Mucosa of descending colon (tissue), 3 donors: ENCODE measurements at regions not wholly inside any gene's neighbourhood (a gene's known extent, or its start where the extent isn't known, plus 50 kb on each side); places are given as distances from the start of the nearest gene placed in this dataset.

Experiments used
- ATAC-seq: fragments of 200-7000 bp; cut with Tn5 transposase; one replicate; pipeline ENCODE4 v1.9.1; 2020; ENCODE audit warnings: mild to moderate bottlenecking, moderate library complexity
- DNase-seq, 3 donors: peaks; one replicate each; pipeline ENCODE4 v3.0.0-alpha.2; 2020
- H3K36me3 ChIP-seq: fragments of 200-600 bp; one replicate; pipeline ENCODE4 v1.8.0; 2021; ENCODE audit warnings: low read depth, mild to moderate bottlenecking
- H3K4me1 ChIP-seq: fragments of 200-600 bp; one replicate; pipeline ENCODE4 v1.8.0; 2021; ENCODE audit warnings: low read depth, mild to moderate bottlenecking
- H3K4me3 ChIP-seq: fragments of 200-600 bp; one replicate; pipeline ENCODE4 v1.8.0; 2021; ENCODE audit warnings: mild to moderate bottlenecking
- H3K9me3 ChIP-seq: fragments of 200-600 bp; one replicate; pipeline ENCODE4 v1.8.0; 2021; ENCODE audit warnings: mild to moderate bottlenecking
- intact Hi-C, 2 donors: fragments of 100-400 bp; cut with DNase I in 1 of 2; cut with micrococcal nuclease in 1 of 2; formaldehyde crosslinking; loops; one replicate each; pipeline versions ENCODE4 v1.11.0 to v1.11.1; 2022; cut with DNase I, micrococcal nuclease
- TF ChIP-seq, protein P1 (sequence below): fragments of 200-600 bp; IDR thresholded peaks from one replicate; pipeline ENCODE4 v1.8.0; 2022; ENCODE audit warnings: antibody characterized with exemption, mild to moderate bottlenecking
- donor health status: DM: no; HTN: no; CAD: no; lungs with moderate emphysema.
- donor health status: DM: no; HTN: no; CAD: no.
- donor health status: DM: no; HTN: yes; CAD: no.

- Histone ChIP-seq H3K4me1 (no peaks in the 10 kb centered on the region), H3K9me3 (peaks cover 3% of the 10 kb centered on the region), H3K36me3 (no peaks in the 10 kb centered on the region), H3K4me3 (no peak overlapping the region)
- DNase-seq (no peak), ATAC-seq (no peak)
- TF ChIP-seq, protein P1, sequence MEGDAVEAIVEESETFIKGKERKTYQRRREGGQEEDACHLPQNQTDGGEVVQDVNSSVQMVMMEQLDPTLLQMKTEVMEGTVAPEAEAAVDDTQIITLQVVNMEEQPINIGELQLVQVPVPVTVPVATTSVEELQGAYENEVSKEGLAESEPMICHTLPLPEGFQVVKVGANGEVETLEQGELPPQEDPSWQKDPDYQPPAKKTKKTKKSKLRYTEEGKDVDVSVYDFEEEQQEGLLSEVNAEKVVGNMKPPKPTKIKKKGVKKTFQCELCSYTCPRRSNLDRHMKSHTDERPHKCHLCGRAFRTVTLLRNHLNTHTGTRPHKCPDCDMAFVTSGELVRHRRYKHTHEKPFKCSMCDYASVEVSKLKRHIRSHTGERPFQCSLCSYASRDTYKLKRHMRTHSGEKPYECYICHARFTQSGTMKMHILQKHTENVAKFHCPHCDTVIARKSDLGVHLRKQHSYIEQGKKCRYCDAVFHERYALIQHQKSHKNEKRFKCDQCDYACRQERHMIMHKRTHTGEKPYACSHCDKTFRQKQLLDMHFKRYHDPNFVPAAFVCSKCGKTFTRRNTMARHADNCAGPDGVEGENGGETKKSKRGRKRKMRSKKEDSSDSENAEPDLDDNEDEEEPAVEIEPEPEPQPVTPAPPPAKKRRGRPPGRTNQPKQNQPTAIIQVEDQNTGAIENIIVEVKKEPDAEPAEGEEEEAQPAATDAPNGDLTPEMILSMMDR, result no peak
- intact Hi-C loops, result no loop called here
Observed at GRCh38 chr13:56713656-56714055, 427.1 kb upstream of the PRR20A start.

DNA sequence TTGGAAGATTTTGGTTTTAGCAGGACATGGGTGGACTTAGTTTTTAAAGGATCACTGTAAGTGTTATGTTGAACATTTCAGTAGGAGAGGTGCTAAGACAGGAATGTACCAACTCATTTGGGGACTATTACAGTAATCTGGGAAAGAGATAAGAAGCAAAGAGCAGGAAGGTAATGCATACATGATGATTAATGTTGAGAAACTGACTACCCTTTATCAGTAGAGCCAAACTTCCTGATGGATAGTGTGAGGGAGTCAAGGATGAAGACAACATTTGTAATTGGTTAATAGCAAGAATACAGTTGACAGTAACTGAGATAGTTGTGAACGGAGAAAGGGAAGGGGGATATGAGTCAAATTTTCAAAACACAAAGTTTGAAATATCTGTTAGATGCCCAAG is 421.9 kb upstream of the PRR20A start:
- ATAC-seq, result no peak

DNA sequence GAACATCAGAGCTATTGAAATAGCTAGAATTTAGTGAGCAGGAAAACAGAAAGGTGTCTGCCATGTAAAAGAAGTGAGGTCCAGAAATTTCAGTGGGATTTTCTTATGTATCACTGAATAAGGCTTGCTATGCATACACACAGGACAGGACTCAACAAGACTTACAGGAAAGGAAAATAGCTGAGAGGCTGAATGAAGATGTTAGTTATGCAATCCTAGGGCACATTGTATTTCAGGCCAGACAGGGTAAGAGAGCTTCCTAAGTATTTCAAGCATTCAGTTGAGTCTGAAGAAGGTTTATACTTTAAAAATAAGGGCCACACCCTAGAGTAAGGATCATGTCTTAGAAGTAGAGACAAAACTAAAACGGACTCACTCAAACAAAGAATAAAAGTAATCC is 419.9 kb upstream of the PRR20A start:
- no peak overlapping the region for H3K4me3 ChIP-seq
- H3K4me1 ChIP-seq, result no peaks in the 10 kb centered on the region
- TF ChIP-seq, protein P1, result no peak
- no peak for DNase-seq
- H3K36me3 ChIP-seq, result no peaks in the 10 kb centered on the region
- ATAC-seq, result no peak
- H3K9me3 ChIP-seq, result peaks cover 16% of the 10 kb centered on the region
- intact Hi-C loops, result no loop called here

More for the DNA sequence above, 421.9 kb upstream of the PRR20A start:
- Histone ChIP-seq H3K4me3 (no peak overlapping the region), H3K4me1 (no peaks in the 10 kb centered on the region), H3K9me3 (peaks cover 14% of the 10 kb centered on the region), H3K36me3 (no peaks in the 10 kb centered on the region)
- no peak for DNase-seq
- TF ChIP-seq, protein P1, result no peak
- intact Hi-C loops, result no loop called here

DNA sequence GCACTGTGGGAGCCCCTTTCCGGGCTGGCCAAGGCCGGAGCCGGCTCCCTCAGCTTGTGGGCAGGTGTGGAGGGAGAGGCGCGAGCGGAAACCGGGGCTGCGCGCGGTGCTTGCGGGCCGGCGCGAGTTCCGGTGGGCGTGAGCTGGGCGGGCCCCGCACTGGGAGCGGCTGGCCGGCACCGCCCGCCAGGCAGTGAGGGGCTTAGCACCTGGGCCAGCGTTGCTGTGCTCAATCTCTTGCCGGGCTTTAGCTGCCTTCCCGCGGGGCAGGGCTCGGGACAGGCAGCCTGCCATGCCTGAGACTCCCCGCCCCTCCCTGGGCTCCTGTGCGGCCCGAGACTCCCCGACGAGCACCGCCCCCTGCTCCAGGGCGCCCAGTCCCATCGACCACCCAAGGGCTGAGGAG is 405.2 kb upstream of the PRR20A start:
- Histone ChIP-seq H3K4me3 (no peak overlapping the region), H3K4me1 (no peaks in the 10 kb centered on the region), H3K9me3 (peaks cover 25% of the 10 kb centered on the region), H3K36me3 (no peaks in the 10 kb centered on the region)
- peak in 2 of 3 donors; percentile 12 to 42 for DNase-seq
- intact Hi-C loops, result no loop called here
- TF ChIP-seq, protein P1, result no peak
- no peak for ATAC-seq

DNA sequence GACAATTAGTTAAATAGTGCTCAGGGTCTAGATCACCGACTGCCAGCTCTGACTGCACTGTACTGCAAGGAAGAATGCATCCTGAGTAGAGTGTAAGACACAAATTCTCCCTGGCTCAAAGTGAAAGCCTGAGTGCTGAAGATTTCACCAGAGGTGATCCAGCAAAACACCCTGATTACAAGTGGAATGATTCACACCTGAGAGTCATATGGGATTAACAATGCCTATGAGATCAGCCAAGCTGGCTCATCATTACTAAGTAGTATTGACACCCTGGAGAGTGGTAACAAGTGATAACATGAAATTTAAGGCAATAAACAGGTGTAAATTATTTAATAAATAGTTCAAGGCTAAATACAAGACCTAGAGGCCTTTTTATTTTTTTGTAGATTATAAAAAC is 403.8 kb upstream of the PRR20A start:
- intact Hi-C loops, result no loop called here

More for the DNA sequence above, 403.8 kb upstream of the PRR20A start:
- DNase-seq, result no peak
- ATAC-seq, result no peak
- TF ChIP-seq, protein P1, result no peak
- Histone ChIP-seq H3K9me3 (peaks cover 25% of the 10 kb centered on the region), H3K4me1 (no peaks in the 10 kb centered on the region), H3K4me3 (no peak overlapping the region), H3K36me3 (no peaks in the 10 kb centered on the region)
